Lung (tissue), 11 donors: ENCODE measurements at regions not wholly inside any gene's neighbourhood (a gene's known extent, or its start where the extent isn't known, plus 50 kb on each side); places are given as distances from the start of the nearest gene placed in this dataset.

Experiments used
- ATAC-seq: fragments of 200-7000 bp; cut with Tn5 transposase; one replicate; pipeline ENCODE4 v1.9.1; 2020; ENCODE audit warnings: moderate number of reproducible peaks; ENCODE audit not compliant: insufficient read depth, low FRiP score
- DNase-seq, 3 donors: peaks; one replicate each; pipeline ENCODE4 v3.0.0-alpha.2; 2013 to 2017
- H3K27ac ChIP-seq, 2 donors: one replicate each; pipeline ENCODE4 v1.5.1; 2013; ENCODE audit warnings: mild to moderate bottlenecking in 2 of 2, moderate library complexity in 2 of 2, control low read depth in 1 of 2, inconsistent platforms in 1 of 2, low read depth in 1 of 2, low read length in 1 of 2
- H3K27me3 ChIP-seq, 3 donors: one replicate each; pipeline ENCODE4 v1.5.1; 2013; ENCODE audit warnings: low read length in 2 of 3; ENCODE audit not compliant: control insufficient read depth in 3 of 3, insufficient read depth in 3 of 3
- H3K36me3 ChIP-seq, 4 donors: one replicate each; pipeline ENCODE4 v1.5.1; 2013; ENCODE audit warnings: low read length in 4 of 4, mild to moderate bottlenecking in 1 of 4, moderate library complexity in 1 of 4; ENCODE audit not compliant: control insufficient read depth in 4 of 4, insufficient read depth in 4 of 4
- H3K4me1 ChIP-seq, 5 donors: one replicate each; pipeline ENCODE4 v1.5.1; 2013; ENCODE audit warnings: low read length in 5 of 5, mild to moderate bottlenecking in 2 of 5, moderate library complexity in 1 of 5; ENCODE audit not compliant: control insufficient read depth in 5 of 5, insufficient read depth in 5 of 5
- H3K4me3 ChIP-seq: one replicate; pipeline ENCODE4 v1.5.1; 2013; ENCODE audit warnings: mild to moderate bottlenecking, control low read depth, moderate library complexity
- H3K9ac ChIP-seq, 2 donors: one replicate each; pipeline ENCODE4 v1.5.1; 2013; ENCODE audit warnings: low read length in 2 of 2, control low read depth in 1 of 2; ENCODE audit not compliant: insufficient read depth in 1 of 2
- H3K9me3 ChIP-seq, 4 donors: one replicate each; pipeline ENCODE4 v1.5.1; 2013; ENCODE audit warnings: low read length in 3 of 4, mild to moderate bottlenecking in 1 of 4, moderate library complexity in 1 of 4; ENCODE audit not compliant: control insufficient read depth in 4 of 4, insufficient read depth in 3 of 4
- WGBS, 2 donors: extraction: QIAGEN DNeasy Blood & Tissue Kit; methylation state at CpG; one replicate each; pipeline ENCODE4 v1.1.7; 2013; 5-methylcytosine and 5-hydroxymethylcytosine counted together
- TF ChIP-seq, protein P1 (sequence below): IDR thresholded peaks from 2 replicates; pipeline ENCODE4 v1.5.1; 2012; ENCODE audit warnings: mild to moderate bottlenecking; ENCODE audit errors: control extremely low read depth, extremely low read depth
- donor health status: control.
- donor health status: control.
- donor health status: Bipolar disorder and iron deficiency.
- donor health status: healthy.
- donor health status: DM: yes; HTN: yes; CAD: no.

GRCh38 chr4:183838987-183839712 is 66.0 kb upstream of the STOX2 start:
- TF ChIP-seq, protein P1, sequence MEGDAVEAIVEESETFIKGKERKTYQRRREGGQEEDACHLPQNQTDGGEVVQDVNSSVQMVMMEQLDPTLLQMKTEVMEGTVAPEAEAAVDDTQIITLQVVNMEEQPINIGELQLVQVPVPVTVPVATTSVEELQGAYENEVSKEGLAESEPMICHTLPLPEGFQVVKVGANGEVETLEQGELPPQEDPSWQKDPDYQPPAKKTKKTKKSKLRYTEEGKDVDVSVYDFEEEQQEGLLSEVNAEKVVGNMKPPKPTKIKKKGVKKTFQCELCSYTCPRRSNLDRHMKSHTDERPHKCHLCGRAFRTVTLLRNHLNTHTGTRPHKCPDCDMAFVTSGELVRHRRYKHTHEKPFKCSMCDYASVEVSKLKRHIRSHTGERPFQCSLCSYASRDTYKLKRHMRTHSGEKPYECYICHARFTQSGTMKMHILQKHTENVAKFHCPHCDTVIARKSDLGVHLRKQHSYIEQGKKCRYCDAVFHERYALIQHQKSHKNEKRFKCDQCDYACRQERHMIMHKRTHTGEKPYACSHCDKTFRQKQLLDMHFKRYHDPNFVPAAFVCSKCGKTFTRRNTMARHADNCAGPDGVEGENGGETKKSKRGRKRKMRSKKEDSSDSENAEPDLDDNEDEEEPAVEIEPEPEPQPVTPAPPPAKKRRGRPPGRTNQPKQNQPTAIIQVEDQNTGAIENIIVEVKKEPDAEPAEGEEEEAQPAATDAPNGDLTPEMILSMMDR = no peak
- no peak overlapping the region for H3K27ac ChIP-seq
- H3K4me3 ChIP-seq = no peak overlapping the region
- peak; percentile 39 to 81 (median 79) for DNase-seq
- peaks cover 0 to 12% (median 0%) of the 10 kb centered on the region in 5 donors for H3K4me1 ChIP-seq
- H3K27me3 ChIP-seq = no peaks in the 10 kb centered on the region
- 67 to 72% methylated on average over 16 of the region's 16 CpGs for WGBS, 2 donors
- no peak for ATAC-seq
- no peaks in the 10 kb centered on the region for H3K36me3 ChIP-seq
- no peak overlapping the region for H3K9ac ChIP-seq
- no peaks in the 10 kb centered on the region for H3K9me3 ChIP-seq

DNA sequence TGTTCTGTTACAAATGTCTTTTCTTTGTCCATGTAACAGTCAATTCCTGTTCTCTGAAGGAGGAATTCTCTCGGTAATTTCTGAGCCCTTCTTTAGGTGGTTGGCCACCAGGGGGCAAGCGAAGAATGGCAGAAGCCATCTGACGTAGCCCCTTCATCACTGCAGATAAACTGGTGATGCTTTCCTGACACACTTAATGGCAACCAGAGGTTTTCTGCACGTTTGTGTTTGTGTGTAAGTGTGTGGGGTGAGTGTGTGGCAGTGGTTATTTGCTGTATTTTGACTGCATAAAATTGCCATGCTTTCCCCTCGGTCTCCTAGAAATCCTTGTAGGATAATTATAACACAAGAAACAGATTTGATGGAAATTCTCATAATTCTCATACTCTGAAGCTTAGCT is 64.8 kb upstream of the STOX2 start:
- TF ChIP-seq, protein P1 = peak; percentile 92
- Histone ChIP-seq H3K27ac (no peak overlapping the region), H3K9ac (no peak overlapping the region), H3K4me1 (peaks cover 0 to 12% (median 0%) of the 10 kb centered on the region in 5 donors), H3K9me3 (no peaks in the 10 kb centered on the region), H3K27me3 (no peaks in the 10 kb centered on the region), H3K36me3 (no peaks in the 10 kb centered on the region), H3K4me3 (no peak overlapping the region)
- ATAC-seq (no peak), DNase-seq (peak; percentile 86 to 91 (median 91))
- WGBS, 2 donors = 13 to 14% methylated on average over 5 of the region's 5 CpGs

GRCh38 chr4:183841001-183841400 is 64.1 kb upstream of the STOX2 start:
- TF ChIP-seq, protein P1 = no peak
- no peak for ATAC-seq
- H3K9ac ChIP-seq = no peak overlapping the region
- no peaks in the 10 kb centered on the region for H3K36me3 ChIP-seq
- H3K9me3 ChIP-seq = no peaks in the 10 kb centered on the region
- DNase-seq = no peak
- WGBS, 2 donors = 95% methylated on average over 8 of the region's 8 CpGs
- no peak overlapping the region for H3K4me3 ChIP-seq
- no peak overlapping the region for H3K27ac ChIP-seq
- peaks cover 0 to 12% (median 0%) of the 10 kb centered on the region in 5 donors for H3K4me1 ChIP-seq
- no peaks in the 10 kb centered on the region for H3K27me3 ChIP-seq
